ENCODE measurements at regions not wholly inside any gene's neighbourhood (a gene's known extent, or its start where the extent isn't known, plus 50 kb on each side); places are given as distances from the start of the nearest gene placed in this dataset.

GRCh38 chr2:18396329-18397010 lies 164.0 kb downstream of the RDH14 start:
- Mint-ChIP-seq H3K27ac (no peak overlapping the region), H3K4me3 (no peak overlapping the region), H3K36me3 (ENCODE audit: low read depth) (no peaks in the 10 kb centered on the region), H3K4me1 (no peaks in the 10 kb centered on the region), H3K27me3 (no peaks in the 10 kb centered on the region), H3K9me3 (ENCODE audit: low read depth) (no peaks in the 10 kb centered on the region)
- intact Hi-C loops (cut with DNase I, micrococcal nuclease) = no loop called here
- CTCF ChIA-PET = no interaction called here
- DNase-seq = no peak
- POLR2A ChIA-PET = no interaction called here
- no peak for ATAC-seq

GRCh38 chr2:18395555-18395954 lies 164.9 kb downstream of the RDH14 start:
- Mint-ChIP-seq H3K4me1 (no peaks in the 10 kb centered on the region), H3K27ac (no peak overlapping the region), H3K36me3 (ENCODE audit: low read depth) (no peaks in the 10 kb centered on the region), H3K9me3 (ENCODE audit: low read depth) (no peaks in the 10 kb centered on the region), H3K4me3 (no peak overlapping the region), H3K27me3 (no peaks in the 10 kb centered on the region)
- CTCF ChIA-PET = no interaction called here
- POLR2A ChIA-PET = no interaction called here
- no peak for DNase-seq
- ATAC-seq = no peak
- intact Hi-C loops (cut with DNase I, micrococcal nuclease) = no loop called here

DNA sequence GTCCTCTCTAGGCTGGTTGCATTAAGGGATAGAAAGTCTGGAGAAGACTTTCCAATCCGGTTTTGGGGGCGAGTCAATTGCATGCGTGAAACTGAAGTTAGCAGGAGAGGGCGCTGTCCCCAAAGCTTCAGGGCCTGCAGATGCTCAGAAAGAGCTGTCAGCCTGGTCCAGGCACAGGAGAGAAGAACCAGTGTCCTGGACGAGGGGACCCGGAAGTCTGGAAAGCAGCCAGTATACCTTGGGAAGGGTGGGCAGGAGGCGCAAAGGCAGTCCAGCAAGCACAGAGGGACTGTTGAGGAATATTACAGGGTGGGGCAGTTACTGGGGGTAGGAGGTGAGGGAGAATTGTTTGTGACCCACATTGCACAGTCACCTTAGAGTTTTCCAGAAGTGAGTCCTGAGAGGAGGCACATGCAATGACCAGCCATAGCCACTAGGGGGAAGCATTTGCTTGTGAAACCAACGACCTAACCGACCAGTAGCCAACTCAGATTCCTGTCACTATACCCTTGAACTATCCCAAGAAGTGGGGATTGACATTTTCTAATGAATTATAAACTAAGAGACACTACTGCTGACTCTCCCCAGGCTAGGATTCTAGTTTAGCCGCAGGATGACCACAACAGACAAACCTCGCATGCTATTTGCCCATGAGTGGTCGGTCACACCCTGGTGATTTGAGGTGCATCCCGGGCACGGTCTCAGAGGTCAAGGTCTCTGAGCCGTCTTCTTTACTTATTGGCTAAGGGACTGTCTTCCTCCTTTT lies 172.8 kb downstream of the RDH14 start:
- H3K9me3 Mint-ChIP-seq (ENCODE audit: low read depth) = no peaks in the 10 kb centered on the region
- H3K4me3 Mint-ChIP-seq = no peak overlapping the region
- DNase-seq (peak; percentile 74), ATAC-seq (peak; percentile 47)
- intact Hi-C loops (cut with DNase I, micrococcal nuclease) = loop anchor here in 1 of 2 experiments (1.0 kb wide), 1 partner anchor 1476 kb away; no protein-coding TSS in a partner anchor
- CTCF ChIA-PET = interaction anchor here (0.7 to 1.3 kb wide), 4 partner anchors 11 to 132 kb away, joined by 3 to 5 read pairs (median 4); no protein-coding TSS in a partner anchor
- no peaks in the 10 kb centered on the region for H3K27me3 Mint-ChIP-seq
- H3K27ac Mint-ChIP-seq = no peak overlapping the region
- H3K4me1 Mint-ChIP-seq = no peaks in the 10 kb centered on the region
- no peaks in the 10 kb centered on the region for H3K36me3 Mint-ChIP-seq (ENCODE audit: low read depth)
- POLR2A ChIA-PET = no interaction called here

DNA sequence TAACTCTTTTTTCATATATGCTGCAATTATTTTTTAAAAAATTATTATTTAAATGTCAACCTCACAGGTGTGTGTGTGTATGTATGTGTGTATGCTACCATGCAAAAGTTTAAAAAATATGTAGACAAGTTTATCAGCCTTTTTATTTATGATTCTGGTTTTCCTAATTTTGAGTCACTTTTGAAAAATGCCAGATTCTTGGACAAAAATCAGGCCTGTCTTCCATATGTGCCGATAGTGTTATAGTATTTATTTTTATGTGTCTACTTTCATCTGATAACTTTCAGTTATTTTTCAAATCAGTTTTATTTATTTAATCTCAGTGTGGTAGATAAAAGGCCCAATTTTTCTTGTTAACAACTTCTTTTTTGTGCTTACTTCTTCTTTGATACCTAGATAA lies 176.2 kb downstream of the RDH14 start:
- Mint-ChIP-seq H3K4me3 (no peak overlapping the region), H3K27me3 (no peaks in the 10 kb centered on the region), H3K4me1 (no peaks in the 10 kb centered on the region), H3K9me3 (ENCODE audit: low read depth) (no peaks in the 10 kb centered on the region), H3K36me3 (ENCODE audit: low read depth) (no peaks in the 10 kb centered on the region), H3K27ac (no peak overlapping the region)
- no peak for DNase-seq
- ATAC-seq = no peak
- intact Hi-C loops (cut with DNase I, micrococcal nuclease) = no loop called here
- POLR2A ChIA-PET = no interaction called here
- CTCF ChIA-PET = no interaction called here

DNA sequence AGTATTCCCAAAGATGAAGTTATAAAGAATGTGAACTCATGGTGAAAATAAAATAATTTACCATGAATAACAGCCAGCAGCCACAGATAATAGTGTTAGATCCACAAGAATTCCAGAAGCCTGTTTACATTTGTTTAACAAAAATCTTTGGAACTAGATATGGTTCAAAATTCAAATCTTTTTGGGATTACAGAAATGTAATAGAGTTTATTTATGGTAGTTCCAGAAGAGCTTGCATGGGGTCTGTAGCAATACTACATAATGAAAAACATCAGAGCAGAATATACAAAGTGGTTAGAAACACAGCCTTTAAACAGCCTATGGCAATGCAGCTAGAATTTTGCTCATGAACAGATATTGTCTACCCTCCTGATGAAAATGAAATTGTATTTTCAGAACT lies 179.1 kb downstream of the RDH14 start:
- CTCF ChIA-PET = interaction anchor here (1.1 kb wide), 1 partner anchor 11 kb away, joined by 3 read pairs; no protein-coding TSS in a partner anchor
- Mint-ChIP-seq H3K36me3 (ENCODE audit: low read depth) (no peaks in the 10 kb centered on the region), H3K27ac (no peak overlapping the region), H3K4me3 (no peak overlapping the region), H3K27me3 (peaks cover 4% of the 10 kb centered on the region), H3K4me1 (no peaks in the 10 kb centered on the region), H3K9me3 (ENCODE audit: low read depth) (no peaks in the 10 kb centered on the region)
- no peak for ATAC-seq
- DNase-seq = no peak
- intact Hi-C loops (cut with DNase I, micrococcal nuclease) = no loop called here
- POLR2A ChIA-PET = no interaction called here

- no peak for ATAC-seq
- CTCF ChIA-PET = interaction anchor here (0.7 to 2.5 kb wide), 3 partner anchors 11 to 199 kb away, joined by 3 to 7 read pairs (median 5); no protein-coding TSS in a partner anchor
- intact Hi-C loops (cut with DNase I, micrococcal nuclease) = no loop called here
Measured at GRCh38 chr2:18380321-18380720, 180.1 kb downstream of the RDH14 start.

DNA sequence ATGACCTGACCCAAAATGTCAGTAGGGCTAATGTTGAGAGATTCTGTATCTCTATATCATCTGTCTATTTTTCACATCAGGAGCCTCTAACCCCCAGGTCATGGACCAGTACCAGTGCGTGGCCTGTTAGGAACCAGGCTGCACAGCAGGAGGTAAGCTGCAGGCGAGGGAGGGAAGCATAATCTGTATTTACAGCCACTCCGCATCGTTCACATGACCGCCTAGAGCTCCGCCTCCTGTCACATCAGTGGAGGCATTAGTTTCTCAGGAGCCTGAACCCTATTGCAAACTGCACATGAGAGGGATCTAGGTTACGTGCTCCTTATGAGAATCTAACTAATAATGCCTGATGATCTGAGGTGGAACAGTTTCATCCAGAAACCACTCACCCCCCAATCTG lies 180.6 kb downstream of the RDH14 start:
- ChIA-PET POLR2A (no interaction called here), CTCF (interaction anchor here (1.1 to 2.5 kb wide), 2 partner anchors 11 to 99 kb away, joined by 3 to 5 read pairs; no protein-coding TSS in a partner anchor)
- no peak for DNase-seq
- Mint-ChIP-seq H3K4me3 (no peak overlapping the region), H3K36me3 (ENCODE audit: low read depth) (no peaks in the 10 kb centered on the region), H3K27me3 (peaks cover 4% of the 10 kb centered on the region), H3K9me3 (ENCODE audit: low read depth) (no peaks in the 10 kb centered on the region), H3K27ac (no peak overlapping the region), H3K4me1 (no peaks in the 10 kb centered on the region)
- intact Hi-C loops (cut with DNase I, micrococcal nuclease) = loop anchor here in 1 of 2 experiments (5.0 to 10.0 kb wide), 2 partner anchors 658 to 1605 kb away; no protein-coding TSS in a partner anchor
- no peak for ATAC-seq

More at GRCh38 chr2:18380321-18380720, 180.1 kb downstream of the RDH14 start:
- Mint-ChIP-seq H3K27ac (no peak overlapping the region), H3K9me3 (ENCODE audit: low read depth) (no peaks in the 10 kb centered on the region), H3K4me3 (no peak overlapping the region), H3K36me3 (ENCODE audit: low read depth) (no peaks in the 10 kb centered on the region), H3K4me1 (no peaks in the 10 kb centered on the region), H3K27me3 (peaks cover 4% of the 10 kb centered on the region)
- POLR2A ChIA-PET = no interaction called here
- DNase-seq = no peak

DNA sequence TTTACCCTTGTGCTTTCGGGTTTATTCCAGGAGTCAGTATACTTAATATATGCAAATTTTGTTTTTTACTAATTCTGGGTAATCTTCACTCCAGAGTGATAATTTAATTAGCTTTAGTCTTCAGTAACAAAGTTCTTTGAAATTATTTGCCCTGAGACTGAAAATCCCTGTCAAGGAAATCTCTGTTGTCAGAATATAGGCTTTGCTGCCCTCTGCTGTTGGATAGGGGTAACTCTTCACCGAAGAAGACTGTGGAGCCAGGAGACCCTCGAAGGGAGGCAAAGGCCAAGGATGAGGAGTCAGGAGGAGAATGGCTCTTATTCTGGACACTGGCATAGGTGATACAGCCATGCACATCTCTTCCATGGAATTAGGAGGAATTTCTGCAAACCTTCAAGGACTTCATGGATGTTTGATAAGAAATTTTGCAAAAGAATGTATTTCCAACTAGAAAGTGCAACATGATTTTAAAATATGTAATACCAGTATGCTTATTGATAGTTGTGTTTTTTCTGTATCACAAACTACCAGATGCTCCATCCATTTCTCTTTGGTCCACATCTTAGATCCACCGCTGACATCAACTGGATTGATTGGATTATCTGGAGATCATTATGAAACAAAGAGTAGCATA lies 182.3 kb downstream of the RDH14 start:
- CTCF ChIA-PET = interaction anchor here (0.6 to 2.5 kb wide), 7 partner anchors 9 to 1545 kb away, joined by 3 to 7 read pairs (median 4); no protein-coding TSS in a partner anchor
- H3K36me3 Mint-ChIP-seq (ENCODE audit: low read depth) = no peaks in the 10 kb centered on the region
- no peak overlapping the region for H3K27ac Mint-ChIP-seq
- POLR2A ChIA-PET = no interaction called here
- no peaks in the 10 kb centered on the region for H3K9me3 Mint-ChIP-seq (ENCODE audit: low read depth)
- intact Hi-C loops (cut with DNase I, micrococcal nuclease) = loop anchor here (1.0 to 10.0 kb wide), 3 partner anchors 527 to 1603 kb away; no protein-coding TSS in a partner anchor
- no peaks in the 10 kb centered on the region for H3K4me1 Mint-ChIP-seq
- ATAC-seq = peak; percentile 55
- no peak overlapping the region for H3K4me3 Mint-ChIP-seq
- DNase-seq = peak; percentile 39
- H3K27me3 Mint-ChIP-seq = peaks cover 4% of the 10 kb centered on the region

DNA sequence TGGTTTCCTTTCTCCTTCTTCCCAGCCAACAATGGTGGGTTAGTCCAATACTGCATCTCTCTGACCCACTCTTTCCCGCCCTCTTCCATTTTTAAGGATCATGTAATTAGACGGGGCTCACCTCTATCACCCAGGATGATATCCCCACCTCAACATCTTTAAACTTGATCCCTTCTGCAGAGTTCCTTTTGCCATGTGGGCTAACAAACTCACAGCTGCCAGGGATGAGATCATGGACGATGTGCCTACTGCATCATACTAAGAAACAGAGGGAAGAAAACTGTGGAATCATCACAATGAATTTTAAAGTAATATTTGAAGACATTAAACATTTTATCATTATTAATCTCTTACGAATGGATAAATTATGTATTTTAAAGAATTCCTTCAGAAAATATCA lies 183.5 kb downstream of the RDH14 start:
- Mint-ChIP-seq H3K27me3 (peaks cover 5% of the 10 kb centered on the region), H3K4me3 (no peak overlapping the region), H3K36me3 (ENCODE audit: low read depth) (no peaks in the 10 kb centered on the region), H3K9me3 (ENCODE audit: low read depth) (no peaks in the 10 kb centered on the region), H3K27ac (no peak overlapping the region), H3K4me1 (no peaks in the 10 kb centered on the region)
- CTCF ChIA-PET = interaction anchor here (1.2 kb wide), 2 partner anchors 11 to 152 kb away, joined by 3 to 5 read pairs; no protein-coding TSS in a partner anchor
- POLR2A ChIA-PET = no interaction called here
- DNase-seq (no peak), ATAC-seq (no peak)
- intact Hi-C loops (cut with DNase I, micrococcal nuclease) = loop anchor here in 1 of 2 experiments (5.0 to 10.0 kb wide), 2 partner anchors 655 to 1602 kb away; no protein-coding TSS in a partner anchor

GRCh38 chr2:18373664-18374063 lies 186.8 kb downstream of the RDH14 start:
- intact Hi-C loops (cut with DNase I, micrococcal nuclease) = loop anchor here in 1 of 2 experiments (10.0 kb wide), 1 partner anchor 1599 kb away; no protein-coding TSS in a partner anchor
- DNase-seq = no peak
- Mint-ChIP-seq H3K27ac (no peak overlapping the region), H3K27me3 (peaks cover 13% of the 10 kb centered on the region), H3K4me1 (no peaks in the 10 kb centered on the region), H3K9me3 (ENCODE audit: low read depth) (no peaks in the 10 kb centered on the region), H3K36me3 (ENCODE audit: low read depth) (no peaks in the 10 kb centered on the region), H3K4me3 (no peak overlapping the region)
- no peak for ATAC-seq
- CTCF ChIA-PET = interaction anchor here (1.0 to 1.2 kb wide), 2 partner anchors 433 to 521 kb away, joined by 3 to 4 read pairs; no protein-coding TSS in a partner anchor
- POLR2A ChIA-PET = no interaction called here

DNA sequence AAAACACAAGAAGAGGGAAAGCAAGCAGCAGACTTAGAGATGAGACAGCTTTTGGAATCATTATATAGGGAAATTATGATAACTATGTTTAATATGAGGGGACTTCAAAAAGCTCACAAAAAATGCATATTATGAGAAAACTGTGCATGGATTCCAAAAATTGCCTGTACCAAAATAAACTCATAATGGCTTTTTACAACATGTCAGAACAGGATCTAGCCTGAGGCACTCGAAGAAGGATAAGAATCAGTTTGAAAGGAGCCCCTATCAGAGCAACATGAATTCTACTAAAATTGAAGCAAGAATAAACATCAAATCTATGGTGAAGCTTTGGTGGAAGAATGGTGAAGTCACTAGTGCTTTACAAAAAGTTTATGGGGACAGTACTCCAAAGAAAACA lies 187.4 kb downstream of the RDH14 start:
- DNase-seq = no peak
- no peaks in the 10 kb centered on the region for H3K36me3 Mint-ChIP-seq (ENCODE audit: low read depth)
- intact Hi-C loops (cut with DNase I, micrococcal nuclease) = loop anchor here in 1 of 2 experiments (10.0 kb wide), 1 partner anchor 1598 kb away; no protein-coding TSS in a partner anchor
- ChIA-PET POLR2A (no interaction called here), CTCF (interaction anchor here (0.7 to 0.8 kb wide), 2 partner anchors 15 to 236 kb away, joined by 3 read pairs; no protein-coding TSS in a partner anchor)
- H3K9me3 Mint-ChIP-seq (ENCODE audit: low read depth) = no peaks in the 10 kb centered on the region
- peaks cover 11% of the 10 kb centered on the region for H3K27me3 Mint-ChIP-seq
- no peak overlapping the region for H3K4me3 Mint-ChIP-seq
- no peak for ATAC-seq
- H3K27ac Mint-ChIP-seq = no peak overlapping the region
- H3K4me1 Mint-ChIP-seq = no peaks in the 10 kb centered on the region

Data from activated CD4-positive, alpha-beta T cell treated with anti-CD3 and anti-CD28 coated beads for 36 hours (primary cell).